ENCODE measurements at regions not wholly inside any gene's neighbourhood (a gene's known extent, or its start where the extent isn't known, plus 50 kb on each side); places are given as distances from the start of the nearest gene placed in this dataset.
A peak's percentile ranks its signal among the peaks of the same experiment; 100 is the strongest.
"Not testable (repeated sequence)": the region's sequence is repeated elsewhere in the genome, so short reads cannot be mapped to it uniquely, and the experiment has no call there.

- DNase-seq, result no peak
These were observed 255.7 kb upstream of the AR start for GRCh38 chrX:67288156-67288555.

- no peak for DNase-seq
These were observed 254.7 kb upstream of the AR start for GRCh38 chrX:67289055-67289499.

- no peak for DNase-seq
These were observed 253.2 kb upstream of the AR start for GRCh38 chrX:67290489-67291220.

GRCh38 chrX:67295924-67296323, 247.9 kb upstream of the AR start:
- no peak for DNase-seq

- no peak for DNase-seq
These were observed 247.4 kb upstream of the AR start for GRCh38 chrX:67296395-67296794.

- no peak for DNase-seq
These were observed 226.1 kb upstream of the AR start for GRCh38 chrX:67317725-67318124.

GRCh38 chrX:67328476-67328875, 215.3 kb upstream of the AR start:
- DNase-seq, result peak; percentile 84

- DNase-seq, result no peak
These were observed 209.5 kb upstream of the AR start for GRCh38 chrX:67334323-67334722.

- DNase-seq, result no peak
These were observed 205.6 kb upstream of the AR start for GRCh38 chrX:67338262-67338661.

- no peak for DNase-seq
These were observed 201.7 kb upstream of the AR start for GRCh38 chrX:67342138-67342537.

- DNase-seq, result no peak
These were observed 197.6 kb upstream of the AR start for GRCh38 chrX:67346225-67346624.

GRCh38 chrX:67346667-67347066, 197.2 kb upstream of the AR start:
- DNase-seq, result no peak

- DNase-seq, result no peak
These were observed 196.7 kb upstream of the AR start for GRCh38 chrX:67347145-67347544.

- peak; percentile 69 for DNase-seq
These were observed 192.4 kb upstream of the AR start for GRCh38 chrX:67351411-67351810.

GRCh38 chrX:67353651-67354370, 190.0 kb upstream of the AR start:
- no peak for DNase-seq

- DNase-seq, result not testable (repeated sequence)
These were observed 182.6 kb upstream of the AR start for GRCh38 chrX:67361267-67361666.

GRCh38 chrX:67384403-67384802, 159.4 kb upstream of the AR start:
- no peak for DNase-seq

- DNase-seq, result no peak
These were observed 135.3 kb upstream of the AR start for GRCh38 chrX:67408423-67409079.

GRCh38 chrX:67415937-67416336, 127.9 kb upstream of the AR start:
- DNase-seq, result no peak

GRCh38 chrX:67426946-67427345, 116.9 kb upstream of the AR start:
- DNase-seq, result no peak

GRCh38 chrX:67435536-67435935, 108.3 kb upstream of the AR start:
- DNase-seq, result no peak

GRCh38 chrX:67436867-67437266, 107.0 kb upstream of the AR start:
- no peak for DNase-seq

GRCh38 chrX:67437821-67438220, 106.0 kb upstream of the AR start:
- no peak for DNase-seq

GRCh38 chrX:67475259-67475658, 68.6 kb upstream of the AR start:
- DNase-seq, result not testable (repeated sequence)
